NCI-H1417 treated with DMSO at 0.1 percent for 48 hours (cell line): ENCODE measurements at regions not wholly inside any gene's neighbourhood (a gene's known extent, or its start where the extent isn't known, plus 50 kb on each side); places are given as distances from the start of the nearest gene placed in this dataset.
"Not testable (repeated sequence)": the region's sequence is repeated elsewhere in the genome, so short reads cannot be mapped to it uniquely, and the experiment has no call there.

Experiments used
- DNase-seq: peaks from one replicate; lab custom pipeline; 2025; lab: John Stamatoyannopoulos, UW

GRCh38 chr5:161036296-161036695, 184.3 kb upstream of the ATP10B start:
- DNase-seq = no peak

GRCh38 chr5:161034451-161034850, 182.4 kb upstream of the ATP10B start:
- no peak for DNase-seq

GRCh38 chr5:161030229-161030628, 178.2 kb upstream of the ATP10B start:
- DNase-seq = no peak

- DNase-seq = no peak
Measured at GRCh38 chr5:161027763-161028162, 175.8 kb upstream of the ATP10B start.

- no peak for DNase-seq
Measured at GRCh38 chr5:161023551-161023950, 171.5 kb upstream of the ATP10B start.

- no peak for DNase-seq
Measured at GRCh38 chr5:161022151-161022550, 170.1 kb upstream of the ATP10B start.

GRCh38 chr5:161009817-161010216, 157.8 kb upstream of the ATP10B start:
- no peak for DNase-seq

GRCh38 chr5:161009194-161009593, 157.2 kb upstream of the ATP10B start:
- no peak for DNase-seq

- DNase-seq = no peak
Measured at GRCh38 chr5:161007879-161008278, 155.9 kb upstream of the ATP10B start.

- DNase-seq = no peak
Measured at GRCh38 chr5:161002571-161003074, 150.6 kb upstream of the ATP10B start.

GRCh38 chr5:161001604-161002003, 149.6 kb upstream of the ATP10B start:
- DNase-seq = no peak

- DNase-seq = not testable (repeated sequence)
Measured at GRCh38 chr5:161001142-161001541, 149.1 kb upstream of the ATP10B start.

- no peak for DNase-seq
Measured at GRCh38 chr5:160991205-160991604, 139.2 kb upstream of the ATP10B start.

- DNase-seq = no peak
Measured at GRCh38 chr5:160979385-160979784, 127.4 kb upstream of the ATP10B start.

- no peak for DNase-seq
Measured at GRCh38 chr5:160978944-160979343, 126.9 kb upstream of the ATP10B start.

GRCh38 chr5:160976181-160976580, 124.2 kb upstream of the ATP10B start:
- DNase-seq = no peak

GRCh38 chr5:160970605-160971191, 118.7 kb upstream of the ATP10B start:
- DNase-seq = no peak

GRCh38 chr5:160969645-160970044, 117.6 kb upstream of the ATP10B start:
- DNase-seq = no peak

- no peak for DNase-seq
Measured at GRCh38 chr5:160968480-160968879, 116.5 kb upstream of the ATP10B start.

- DNase-seq = no peak
Measured at GRCh38 chr5:160966921-160967320, 114.9 kb upstream of the ATP10B start.

- DNase-seq = no peak
Measured at GRCh38 chr5:160961761-160962160, 109.8 kb upstream of the ATP10B start.

- DNase-seq = no peak
Measured at GRCh38 chr5:160961038-160961437, 109.0 kb upstream of the ATP10B start.

GRCh38 chr5:160960592-160960991, 108.6 kb upstream of the ATP10B start:
- no peak for DNase-seq

- no peak for DNase-seq
Measured at GRCh38 chr5:160959804-160960203, 107.8 kb upstream of the ATP10B start.
